Renal cortex interstitium (tissue), 11 donors: ENCODE measurements at regions not wholly inside any gene's neighbourhood (a gene's known extent, or its start where the extent isn't known, plus 50 kb on each side); places are given as distances from the start of the nearest gene placed in this dataset.
"Not testable (repeated sequence)": the region's sequence is repeated elsewhere in the genome, so short reads cannot be mapped to it uniquely, and the experiment has no call there.

Source experiments
- DNase-seq, 11 donors: peaks; one replicate each; pipeline ENCODE4 v3.0.0-alpha.2; 2013; ENCODE audit warnings: low read depth in 9 of 11, low spot score in 4 of 11; ENCODE audit errors: extremely low read depth in 1 of 11

- no peak for DNase-seq
These were observed 144.9 kb upstream of the CLEC14A start for GRCh38 chr14:38400751-38401150.

DNA sequence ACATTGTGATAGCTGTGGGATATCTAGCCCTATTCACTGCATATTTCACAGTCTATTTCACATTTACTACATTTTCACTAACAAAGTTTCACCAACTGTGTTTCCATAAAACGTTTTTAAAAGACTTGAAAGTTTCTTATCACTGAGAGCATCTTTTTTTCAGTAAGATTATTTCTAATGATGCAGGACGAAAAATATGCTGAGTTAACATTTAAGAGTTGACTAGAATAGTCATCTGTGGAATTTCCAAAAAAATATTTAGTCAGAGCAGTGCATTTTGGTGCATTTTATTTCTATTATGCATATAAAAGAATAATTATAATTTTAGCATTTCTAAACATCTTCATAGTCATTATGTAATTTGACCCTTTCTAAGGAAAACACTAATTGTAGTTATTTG lies 143.8 kb upstream of the CLEC14A start:
- DNase-seq, result no peak

- no peak for DNase-seq
These were observed 138.9 kb upstream of the CLEC14A start for GRCh38 chr14:38394767-38395166.

DNA sequence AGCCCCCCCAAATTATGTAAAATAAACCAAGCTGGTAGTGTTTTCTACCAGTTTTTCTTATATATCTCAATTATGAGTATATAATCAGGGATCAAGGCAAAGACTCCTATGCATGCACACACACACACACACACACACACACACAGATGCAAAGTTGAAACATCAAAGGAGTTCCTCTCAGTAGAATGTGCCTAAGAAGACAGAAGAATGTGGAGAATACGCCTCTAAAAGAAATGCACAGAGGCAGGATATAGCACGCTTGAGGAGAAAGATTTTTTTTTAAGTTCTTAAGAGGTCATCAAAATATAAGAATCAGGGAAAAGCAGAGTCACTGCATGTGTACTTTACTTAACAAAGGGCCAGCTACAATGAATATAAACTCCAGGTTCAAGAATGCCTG lies 138.2 kb upstream of the CLEC14A start:
- no peak for DNase-seq

GRCh38 chr14:38391334-38391733 lies 135.4 kb upstream of the CLEC14A start:
- DNase-seq, result no peak

DNA sequence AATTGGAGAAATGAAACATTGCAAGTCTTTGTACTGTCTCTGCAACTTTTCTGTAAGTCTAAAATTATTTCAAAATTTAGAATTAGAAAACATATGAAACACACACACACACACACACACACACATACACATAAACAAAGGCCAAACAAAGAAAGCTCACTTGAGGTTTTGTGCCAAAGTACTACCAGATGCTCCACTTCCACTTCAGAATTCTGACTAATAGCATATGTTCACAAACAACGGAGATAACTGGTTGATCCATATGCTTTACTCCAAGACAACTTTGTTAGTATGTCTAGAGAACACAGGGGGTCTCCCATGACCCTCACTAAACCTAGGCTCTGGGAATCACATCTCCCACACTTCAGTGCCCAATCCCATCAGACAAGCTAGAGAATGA lies 133.8 kb upstream of the CLEC14A start:
- DNase-seq, result no peak

DNA sequence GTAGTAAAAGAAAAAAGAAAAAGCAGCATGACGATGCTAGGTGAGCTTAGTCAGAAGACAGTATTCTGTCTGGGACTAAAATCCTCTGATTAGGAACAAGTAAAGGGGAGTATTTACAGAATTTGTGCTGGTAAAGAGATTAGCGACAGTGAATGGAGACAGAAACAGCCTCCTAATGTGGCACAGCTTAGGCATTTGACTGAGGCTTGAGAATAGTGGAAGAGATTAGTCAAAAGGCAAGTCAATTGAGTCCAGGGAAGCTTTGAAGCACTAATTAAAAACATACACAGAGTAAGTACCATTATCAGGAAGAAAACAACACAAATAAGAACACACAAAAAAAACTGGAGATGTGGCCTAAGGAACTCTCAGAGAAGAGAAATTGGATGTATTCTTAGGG lies 131.9 kb upstream of the CLEC14A start:
- no peak for DNase-seq

- no peak for DNase-seq
These were observed 129.9 kb upstream of the CLEC14A start for GRCh38 chr14:38385836-38386235.

DNA sequence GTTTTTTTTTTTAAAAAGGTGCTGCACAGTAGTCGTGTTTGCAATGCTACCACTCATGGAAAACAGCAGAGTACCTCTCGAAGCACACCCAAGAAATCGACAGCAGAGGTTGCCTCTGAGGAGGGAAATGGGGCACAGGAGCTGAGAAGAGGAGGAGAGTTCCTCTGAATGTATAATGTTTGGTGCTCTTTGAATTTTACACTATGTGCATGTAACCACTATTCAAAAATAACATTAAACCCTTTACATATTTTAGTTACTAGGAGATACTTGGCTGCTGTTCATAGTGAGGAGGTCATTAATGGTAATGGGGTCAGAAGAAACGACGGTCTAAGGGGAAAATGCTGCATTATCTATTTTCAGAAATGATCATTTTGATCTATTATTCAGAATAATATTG lies 129.4 kb upstream of the CLEC14A start:
- no peak for DNase-seq

DNA sequence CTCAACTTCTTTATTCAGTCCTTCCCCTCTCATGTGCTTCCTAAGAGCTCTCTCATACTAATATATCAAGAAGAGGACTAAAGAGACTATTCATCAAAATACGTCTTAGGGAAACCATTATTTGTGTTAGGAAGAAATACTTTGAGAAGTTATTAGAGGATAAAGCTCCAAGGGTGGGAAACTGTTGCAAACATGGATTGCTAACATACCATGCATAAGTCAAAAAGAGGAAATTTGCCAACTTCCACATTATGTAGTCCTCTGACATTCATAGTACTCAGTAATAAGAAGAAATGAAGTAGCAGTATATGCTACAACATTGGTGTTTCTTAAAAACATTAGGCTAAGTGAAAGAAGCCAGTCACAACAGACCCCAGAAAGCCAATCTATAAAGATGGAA lies 128.8 kb upstream of the CLEC14A start:
- no peak for DNase-seq

DNA sequence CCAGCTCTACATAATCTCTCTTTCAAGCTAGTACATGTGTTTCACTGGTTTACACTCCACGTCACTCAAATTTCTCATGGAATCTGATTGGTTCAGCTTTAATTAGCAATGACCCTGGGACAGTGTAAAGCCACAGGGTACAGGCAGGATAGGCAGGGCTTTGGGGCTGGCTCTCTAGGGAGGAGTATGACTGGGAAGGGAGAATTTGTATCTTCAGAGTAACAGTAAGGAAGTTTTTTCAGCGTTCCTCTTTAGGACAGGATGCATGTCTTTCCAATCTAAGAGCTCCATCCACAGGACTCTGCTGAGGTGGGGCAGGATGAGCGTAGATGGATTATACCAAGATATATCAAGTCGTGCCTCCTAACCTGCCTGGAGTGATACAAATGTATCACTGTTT lies 112.0 kb upstream of the CLEC14A start:
- no peak for DNase-seq

DNA sequence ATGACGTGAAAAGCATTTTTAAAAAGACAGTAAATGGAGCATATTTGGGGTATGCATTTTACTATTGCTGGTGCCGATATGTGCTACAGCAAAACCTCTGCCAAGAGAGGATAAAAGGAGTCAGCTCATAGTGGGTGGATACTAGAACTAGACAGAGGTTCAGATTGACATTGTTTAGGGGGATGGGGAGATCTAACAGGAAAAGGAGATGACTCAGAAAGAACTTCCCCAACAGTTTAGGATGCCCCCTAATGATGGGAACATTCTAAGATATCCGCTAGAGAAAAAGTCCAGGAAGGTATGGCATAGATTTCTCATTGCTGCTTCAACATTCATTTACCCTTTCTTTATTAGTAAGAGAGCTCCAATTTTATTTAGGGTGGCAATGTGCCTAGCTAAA lies 110.5 kb upstream of the CLEC14A start:
- no peak for DNase-seq

- no peak for DNase-seq
These were observed 107.3 kb upstream of the CLEC14A start for GRCh38 chr14:38363217-38363616.

DNA sequence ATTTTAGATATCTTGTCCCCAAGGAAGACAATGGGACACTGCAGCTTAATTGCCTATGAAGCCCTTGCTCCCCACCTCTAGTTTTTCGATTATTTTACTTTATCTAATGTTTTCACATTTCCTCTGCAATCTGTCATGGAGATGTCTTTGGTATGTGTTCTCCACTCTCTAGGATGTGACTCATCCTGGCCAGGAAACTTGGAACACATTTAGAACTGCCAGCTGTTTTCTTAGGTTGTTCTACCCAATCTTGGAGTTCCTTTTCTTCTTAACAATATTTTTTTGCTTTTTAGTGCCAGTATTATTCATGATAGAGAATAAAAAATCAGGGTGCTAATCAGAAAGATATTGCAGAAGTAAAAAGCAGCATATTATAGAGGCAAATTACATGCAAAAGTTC lies 101.7 kb upstream of the CLEC14A start:
- DNase-seq, result peak in 3 of 11 donors; percentile 1 to 11 (median 5)

- DNase-seq, result not testable (repeated sequence)
These were observed 99.6 kb upstream of the CLEC14A start for GRCh38 chr14:38355473-38355872.

- no peak for DNase-seq
These were observed 94.2 kb upstream of the CLEC14A start for GRCh38 chr14:38350102-38350501.

DNA sequence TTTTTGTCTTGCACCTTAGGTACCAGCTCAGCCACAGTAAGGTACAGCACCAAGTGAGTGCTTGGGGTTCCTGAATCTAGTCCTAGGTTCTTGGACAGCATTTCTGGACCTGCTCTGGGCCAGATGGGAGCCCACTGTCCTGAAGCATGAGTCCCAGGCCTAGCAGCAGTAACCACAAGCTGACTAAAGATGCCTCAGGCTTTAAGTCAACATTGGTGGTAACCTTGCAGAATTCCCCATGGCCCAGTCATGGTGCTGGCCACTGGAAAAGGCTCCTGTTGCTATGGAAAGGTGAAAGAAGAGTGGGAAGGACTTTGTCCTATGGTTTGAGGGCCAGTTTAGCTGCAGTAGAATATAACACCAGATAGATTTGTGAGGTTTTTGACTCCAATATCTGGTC lies 86.9 kb upstream of the CLEC14A start:
- DNase-seq, result no peak

DNA sequence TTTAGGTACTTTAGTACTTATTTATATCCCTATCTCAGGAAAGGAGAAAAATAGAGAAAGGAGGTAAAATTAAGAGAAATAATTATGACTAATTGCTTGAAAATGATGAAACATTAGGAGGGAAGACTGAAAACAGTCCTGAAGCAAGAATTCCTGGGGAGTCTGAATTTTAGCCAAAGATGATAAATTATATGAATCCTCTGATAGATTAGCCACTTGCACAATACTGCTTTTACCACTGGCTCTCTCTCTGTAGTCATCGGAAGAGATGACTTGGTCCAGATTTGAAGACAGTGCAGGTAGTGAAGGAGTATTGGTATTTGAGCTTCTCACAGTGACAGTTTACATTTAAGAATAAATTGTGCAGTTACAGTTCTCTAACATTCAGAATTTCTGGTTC lies 83.8 kb upstream of the CLEC14A start:
- DNase-seq, result no peak

- DNase-seq, result no peak
These were observed 80.4 kb upstream of the CLEC14A start for GRCh38 chr14:38336298-38336697.

GRCh38 chr14:38330275-38330674 lies 74.4 kb upstream of the CLEC14A start:
- no peak for DNase-seq

GRCh38 chr14:38329246-38329645 lies 73.4 kb upstream of the CLEC14A start:
- no peak for DNase-seq

- no peak for DNase-seq
These were observed 61.0 kb upstream of the CLEC14A start for GRCh38 chr14:38316922-38317321.
